Fibroblast of mammary gland (primary cell): ENCODE measurements at regions not wholly inside any gene's neighbourhood (a gene's known extent, or its start where the extent isn't known, plus 50 kb on each side); places are given as distances from the start of the nearest gene placed in this dataset.

Source experiments
- DNase-seq: peaks from one replicate; pipeline ENCODE4 v3.0.0-alpha.2; 2010; ENCODE audit warnings: low read depth
- H3K4me3 ChIP-seq: 2 replicates; pipeline ENCODE4 v1.5.1; 2011; ENCODE audit warnings: low read depth, mild to moderate bottlenecking, low read length, moderate library complexity; ENCODE audit not compliant: control insufficient read depth
- TF ChIP-seq, protein P1 (sequence below): conservative IDR thresholded peaks from 2 replicates; pipeline ENCODE4 v1.5.1; 2011; ENCODE audit warnings: low read depth, low read length, inconsistent platforms; ENCODE audit not compliant: control insufficient read depth, insufficient read depth

DNA sequence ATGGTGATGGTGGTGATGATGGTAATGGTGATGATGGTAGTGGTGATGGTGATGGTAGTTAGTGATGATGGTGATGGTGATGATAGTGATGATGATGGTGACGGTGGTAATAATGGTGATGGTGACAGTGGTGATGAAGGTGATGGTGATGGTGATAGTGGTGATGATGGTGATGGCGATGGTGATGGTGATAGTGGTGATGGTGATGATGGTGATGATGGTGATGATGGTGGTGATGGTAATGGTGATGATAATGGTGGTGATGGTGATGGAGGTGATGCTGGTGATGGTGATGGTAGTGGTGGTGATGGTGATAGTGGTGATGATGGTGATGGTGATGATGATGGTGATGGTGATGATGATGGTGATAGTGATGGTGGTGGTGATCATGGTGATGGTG, 148.7 kb upstream of the TNRC6C start:
- TF ChIP-seq, protein P1, sequence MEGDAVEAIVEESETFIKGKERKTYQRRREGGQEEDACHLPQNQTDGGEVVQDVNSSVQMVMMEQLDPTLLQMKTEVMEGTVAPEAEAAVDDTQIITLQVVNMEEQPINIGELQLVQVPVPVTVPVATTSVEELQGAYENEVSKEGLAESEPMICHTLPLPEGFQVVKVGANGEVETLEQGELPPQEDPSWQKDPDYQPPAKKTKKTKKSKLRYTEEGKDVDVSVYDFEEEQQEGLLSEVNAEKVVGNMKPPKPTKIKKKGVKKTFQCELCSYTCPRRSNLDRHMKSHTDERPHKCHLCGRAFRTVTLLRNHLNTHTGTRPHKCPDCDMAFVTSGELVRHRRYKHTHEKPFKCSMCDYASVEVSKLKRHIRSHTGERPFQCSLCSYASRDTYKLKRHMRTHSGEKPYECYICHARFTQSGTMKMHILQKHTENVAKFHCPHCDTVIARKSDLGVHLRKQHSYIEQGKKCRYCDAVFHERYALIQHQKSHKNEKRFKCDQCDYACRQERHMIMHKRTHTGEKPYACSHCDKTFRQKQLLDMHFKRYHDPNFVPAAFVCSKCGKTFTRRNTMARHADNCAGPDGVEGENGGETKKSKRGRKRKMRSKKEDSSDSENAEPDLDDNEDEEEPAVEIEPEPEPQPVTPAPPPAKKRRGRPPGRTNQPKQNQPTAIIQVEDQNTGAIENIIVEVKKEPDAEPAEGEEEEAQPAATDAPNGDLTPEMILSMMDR = no peak
- H3K4me3 ChIP-seq = no peak overlapping the region
- DNase-seq = no peak

DNA sequence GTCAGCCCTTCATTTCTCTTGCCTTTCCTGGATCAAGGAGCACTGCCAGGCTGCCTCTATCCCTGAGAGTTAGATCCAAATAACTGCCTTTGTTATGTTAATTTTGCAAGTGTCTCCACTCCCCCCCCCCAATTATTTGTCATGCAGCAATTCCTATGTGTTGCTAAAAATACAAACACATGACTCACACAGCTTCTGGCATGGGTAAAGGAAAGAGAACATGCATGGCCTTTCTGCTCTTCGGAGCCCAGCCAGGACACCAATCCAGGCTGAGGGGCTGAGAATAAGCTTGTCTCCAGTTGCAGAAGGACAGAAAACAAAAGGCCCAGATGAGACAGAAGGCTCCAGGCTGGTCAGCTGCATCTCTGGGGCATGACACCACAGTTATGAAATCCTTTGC, 148.0 kb upstream of the TNRC6C start:
- H3K4me3 ChIP-seq = no peak overlapping the region
- peak; percentile 94 for DNase-seq

DNA sequence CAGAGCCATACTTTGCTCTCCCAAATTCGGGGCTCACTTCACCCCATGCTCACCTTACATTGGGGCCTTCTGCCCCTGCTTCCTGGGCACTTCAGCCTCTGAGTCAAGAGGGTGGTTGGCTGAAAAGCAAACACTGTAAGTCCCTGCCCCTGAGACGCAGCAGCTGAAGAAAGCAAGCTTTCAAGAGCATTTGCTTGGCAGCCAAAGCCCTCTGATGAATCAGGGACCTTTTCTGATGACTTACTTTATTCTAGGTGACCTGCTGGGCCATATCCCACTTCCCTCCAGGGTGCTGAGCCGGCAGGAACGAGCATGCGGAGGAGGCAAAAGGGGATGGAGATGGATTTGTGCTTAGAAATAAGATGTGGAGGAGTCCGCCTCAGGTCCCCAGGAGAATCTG, 147.0 kb upstream of the TNRC6C start:
- no peak overlapping the region for H3K4me3 ChIP-seq
- TF ChIP-seq, protein P1 = no peak
- peak; percentile 65 for DNase-seq

More for the DNA sequence above, 148.0 kb upstream of the TNRC6C start:
- TF ChIP-seq, protein P1 = no peak

DNA sequence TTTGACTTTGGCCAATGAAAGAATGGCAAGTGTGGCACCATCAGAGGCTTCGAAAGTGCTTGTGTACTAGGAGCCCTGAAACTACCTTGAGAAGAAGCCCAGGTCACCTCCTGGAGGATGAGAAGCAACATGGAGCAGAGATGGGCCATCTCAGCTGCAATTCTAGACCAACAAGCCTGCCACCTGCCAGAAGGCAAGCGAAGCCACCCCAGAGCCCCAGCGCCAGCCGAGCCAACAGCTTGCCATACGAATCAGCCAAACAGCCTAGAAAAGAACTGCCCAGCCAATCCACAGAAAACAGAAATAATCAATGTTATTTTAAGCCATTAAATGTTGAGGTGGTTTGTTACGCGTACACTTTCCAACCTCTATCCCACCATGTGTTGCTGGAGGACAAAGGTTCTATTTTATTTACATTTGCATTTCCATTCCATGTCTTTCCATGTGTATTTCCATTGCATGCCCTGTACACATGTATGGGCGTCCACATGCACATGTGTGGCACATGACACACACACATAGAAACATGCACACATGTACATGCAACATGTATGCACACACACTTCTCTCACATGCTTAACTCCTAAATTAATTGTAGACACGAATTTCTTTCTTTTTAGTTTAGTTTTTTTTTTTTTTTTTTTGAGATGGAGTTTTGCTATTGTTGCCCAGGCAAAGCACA, 144.3 kb upstream of the TNRC6C start:
- H3K4me3 ChIP-seq = no peak overlapping the region
- no peak for DNase-seq
- TF ChIP-seq, protein P1 = no peak

DNA sequence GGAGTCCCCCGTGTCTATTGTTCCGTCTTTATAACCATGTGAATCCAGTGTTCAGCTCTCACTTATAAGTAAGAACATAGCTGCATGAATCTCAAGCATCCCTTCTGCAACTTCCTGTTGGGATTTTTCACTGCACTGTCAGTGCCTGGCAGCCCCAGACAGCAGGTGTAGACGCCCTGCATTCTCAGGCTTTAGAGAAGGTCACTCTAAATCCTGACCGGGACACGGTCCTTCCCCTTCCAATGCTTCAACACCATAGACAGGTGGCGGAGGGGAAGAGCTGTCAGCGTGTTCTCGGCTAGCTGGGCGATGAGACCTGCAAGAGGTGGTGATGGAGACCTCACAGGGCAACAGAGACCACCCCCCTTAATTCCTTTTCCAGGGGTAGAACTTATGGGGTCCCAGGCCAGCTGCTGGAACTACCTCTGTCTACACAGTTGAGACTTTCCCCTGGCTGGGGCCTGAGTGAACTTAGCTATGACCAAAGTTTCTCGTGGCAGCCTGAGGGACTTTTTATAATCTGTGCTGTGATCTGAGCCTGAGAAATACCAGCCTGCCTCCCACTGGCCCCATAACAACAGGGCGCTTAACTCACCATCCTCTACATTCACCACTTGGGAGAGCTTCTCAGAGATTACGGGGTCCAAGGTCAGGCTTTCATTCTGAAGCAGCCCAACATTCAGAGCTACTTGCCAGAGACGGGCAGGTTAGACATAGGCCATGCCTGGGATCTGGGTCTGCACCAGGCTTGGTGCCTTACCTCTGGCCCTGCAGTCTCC, 143.2 kb upstream of the TNRC6C start:
- no peak overlapping the region for H3K4me3 ChIP-seq
- no peak for DNase-seq
- TF ChIP-seq, protein P1 = no peak

DNA sequence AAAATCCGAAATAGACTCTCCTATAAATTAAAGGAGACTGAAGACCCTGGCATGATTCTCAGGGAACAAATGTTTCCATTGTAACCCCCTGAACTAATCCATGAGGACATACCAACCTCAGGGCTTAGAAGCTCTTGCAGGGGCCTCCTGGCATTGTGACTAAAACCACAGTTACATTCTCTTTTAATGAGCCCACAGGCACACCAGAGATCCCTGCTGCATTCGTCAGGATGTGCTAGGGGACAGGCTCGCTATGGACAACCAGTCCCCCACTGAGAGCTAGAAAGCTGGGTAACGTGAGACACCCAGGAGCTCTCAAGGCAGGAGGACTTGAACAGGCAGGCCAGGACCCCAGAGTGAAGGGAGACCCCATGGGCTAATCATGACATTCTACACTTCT, 140.6 kb upstream of the TNRC6C start:
- H3K4me3 ChIP-seq = no peak overlapping the region
- TF ChIP-seq, protein P1 = no peak
- no peak for DNase-seq

DNA sequence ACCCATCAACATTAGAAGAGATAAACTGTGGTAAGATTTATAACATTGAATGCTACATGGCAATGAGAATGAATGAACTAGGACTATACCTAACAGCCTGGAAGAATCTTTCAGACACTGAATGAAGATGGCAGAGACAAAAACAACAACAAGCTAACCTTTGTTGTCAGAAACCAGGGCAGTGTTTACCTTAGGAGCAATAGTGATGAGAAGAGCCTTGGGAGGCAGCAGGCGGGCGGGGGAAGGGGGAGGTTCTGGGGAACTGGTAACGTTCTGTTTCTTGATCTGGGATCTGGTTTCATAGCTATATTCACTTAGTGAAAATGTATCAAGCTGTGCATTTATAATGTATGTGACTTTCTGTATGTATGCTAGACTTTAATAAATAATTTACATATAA, 139.0 kb upstream of the TNRC6C start:
- TF ChIP-seq, protein P1 = no peak
- no peak overlapping the region for H3K4me3 ChIP-seq
- DNase-seq = no peak
